Tibial nerve (tissue), 4 donors: ENCODE measurements at regions not wholly inside any gene's neighbourhood (a gene's known extent, or its start where the extent isn't known, plus 50 kb on each side); places are given as distances from the start of the nearest gene placed in this dataset.

Experiments
- EP300 ChIP-seq, 2 donors: sonication (generic); formaldehyde crosslinking; IDR thresholded peaks; one replicate each; pipeline ENCODE4 v1.6.1; 2017; ENCODE audit warnings: antibody characterized with exemption in 2 of 2, mild to moderate bottlenecking in 1 of 2
- POLR2A ChIP-seq, 2 donors: fragments of 450-650 bp; IDR thresholded peaks; one replicate each; pipeline ENCODE4 v1.6.1; 2017; ENCODE audit warnings: antibody characterized with exemption in 2 of 2, mild to moderate bottlenecking in 2 of 2, moderate library complexity in 2 of 2
- TF ChIP-seq, protein P1 (sequence below), 5 experiments: fragments of 200-600 bp in 3 of 5; fragments of 450-650 bp in 2 of 5; sonication (generic) in 3 of 5; IDR thresholded peaks; one replicate each; pipeline ENCODE4 v1.5.1; 2016 to 2019; ENCODE audit warnings: antibody characterized with exemption in 5 of 5, mild to moderate bottlenecking in 3 of 5, moderate library complexity in 2 of 5

DNA sequence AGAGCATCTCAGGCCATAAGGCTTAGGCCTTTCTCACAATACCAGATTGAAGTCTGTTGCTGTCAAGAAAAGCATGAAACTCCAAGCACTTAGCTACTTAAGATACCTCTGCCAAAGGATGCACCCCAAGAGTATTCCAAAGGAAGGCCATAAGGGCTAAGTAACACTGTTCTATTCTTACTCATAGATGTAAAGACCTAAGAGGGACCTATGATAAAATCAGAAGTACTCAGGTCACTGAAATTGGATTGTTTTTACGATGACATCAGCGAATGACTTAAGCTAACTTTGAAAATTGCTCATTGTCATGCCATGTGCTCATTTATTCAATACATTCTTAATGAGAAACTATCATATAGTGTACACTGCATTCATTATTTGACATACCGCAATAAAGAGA lies 172.8 kb downstream of the KCNA4 start:
- TF ChIP-seq POLR2A (IDR thresholded peaks at IDR 0.05) (no peak), EP300 (IDR thresholded peaks at IDR 0.05) (no peak)
- TF ChIP-seq, protein P1, sequence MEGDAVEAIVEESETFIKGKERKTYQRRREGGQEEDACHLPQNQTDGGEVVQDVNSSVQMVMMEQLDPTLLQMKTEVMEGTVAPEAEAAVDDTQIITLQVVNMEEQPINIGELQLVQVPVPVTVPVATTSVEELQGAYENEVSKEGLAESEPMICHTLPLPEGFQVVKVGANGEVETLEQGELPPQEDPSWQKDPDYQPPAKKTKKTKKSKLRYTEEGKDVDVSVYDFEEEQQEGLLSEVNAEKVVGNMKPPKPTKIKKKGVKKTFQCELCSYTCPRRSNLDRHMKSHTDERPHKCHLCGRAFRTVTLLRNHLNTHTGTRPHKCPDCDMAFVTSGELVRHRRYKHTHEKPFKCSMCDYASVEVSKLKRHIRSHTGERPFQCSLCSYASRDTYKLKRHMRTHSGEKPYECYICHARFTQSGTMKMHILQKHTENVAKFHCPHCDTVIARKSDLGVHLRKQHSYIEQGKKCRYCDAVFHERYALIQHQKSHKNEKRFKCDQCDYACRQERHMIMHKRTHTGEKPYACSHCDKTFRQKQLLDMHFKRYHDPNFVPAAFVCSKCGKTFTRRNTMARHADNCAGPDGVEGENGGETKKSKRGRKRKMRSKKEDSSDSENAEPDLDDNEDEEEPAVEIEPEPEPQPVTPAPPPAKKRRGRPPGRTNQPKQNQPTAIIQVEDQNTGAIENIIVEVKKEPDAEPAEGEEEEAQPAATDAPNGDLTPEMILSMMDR (IDR thresholded peaks at IDR 0.05): no peak
